ENCODE measurements at regions not wholly inside any gene's neighbourhood (a gene's known extent, or its start where the extent isn't known, plus 50 kb on each side); places are given as distances from the start of the nearest gene placed in this dataset.
A peak's percentile ranks its signal among the peaks of the same experiment; 100 is the strongest.

GRCh38 chr5:68378204-68378820 lies 162.8 kb downstream of the PIK3R1 start:
- POLR2A ChIA-PET = no interaction called here

GRCh38 chr5:68379275-68380036 lies 163.9 kb downstream of the PIK3R1 start:
- no peaks in the 10 kb centered on the region for H3K27me3 ChIP-seq (replicated peaks in 2 of 5; ENCODE audit: control insufficient read depth in 4 of 5, insufficient read depth in 5 of 5, low read length in 4 of 5)
- POLR2A ChIA-PET = no interaction called here

More at GRCh38 chr5:68378204-68378820, 162.8 kb downstream of the PIK3R1 start:
- peak overlapping the region in 1 of 2 experiments; percentile 45 for H3K27ac ChIP-seq (ENCODE audit: insufficient read depth in 1 of 2, low read depth in 1 of 2, low read length in 2 of 2, poor library complexity in 1 of 2, severe bottlenecking in 2 of 2)
- no peak overlapping the region for H3K4me3 ChIP-seq (ENCODE audit: control insufficient read depth in 1 of 7, extremely low read depth in 1 of 7, insufficient read depth in 4 of 7, low read depth in 2 of 7, low read length in 6 of 7)
- no peaks in the 10 kb centered on the region for H3K27me3 ChIP-seq (replicated peaks in 2 of 5; ENCODE audit: control insufficient read depth in 4 of 5, insufficient read depth in 5 of 5, low read length in 4 of 5)
- 30% methylated on average over 3 of the region's 3 CpGs for WGBS (ENCODE audit: insufficient coverage)
- H3K4me1 ChIP-seq (ENCODE audit: control extremely low read depth in 1 of 4, control insufficient read depth in 4 of 4, insufficient read depth in 4 of 4, low read length in 3 of 4) = peaks cover 27 to 52% (median 44%) of the 10 kb centered on the region in 4 experiments
- peak in 2 of 3 donors; percentile 71 to 83 for DNase-seq
- H3K36me3 ChIP-seq (ENCODE audit: control insufficient read depth in 4 of 4, insufficient read depth in 4 of 4, low read length in 3 of 4) = no peaks in the 10 kb centered on the region
- CTCF ChIA-PET = interaction anchor here (0.7 to 1.6 kb wide), 6 partner anchors 16 to 92 kb away, joined by 3 to 4 read pairs (median 3); no protein-coding TSS in a partner anchor
- peaks cover 0 to 3% (median 0%) of the 10 kb centered on the region in 5 experiments for H3K9me3 ChIP-seq (ENCODE audit: control extremely low read depth in 1 of 5, control insufficient read depth in 4 of 5, insufficient read depth in 2 of 5, low read depth in 1 of 5, low read length in 4 of 5)

GRCh38 chr5:68380078-68380477 lies 164.5 kb downstream of the PIK3R1 start:
- CTCF ChIA-PET = interaction anchor here (0.8 to 1.6 kb wide), 2 partner anchors 9 to 29 kb away, joined by 3 read pairs; no protein-coding TSS in a partner anchor
- Histone ChIP-seq H3K27ac (ENCODE audit: insufficient read depth in 1 of 2, low read depth in 1 of 2, low read length in 2 of 2, poor library complexity in 1 of 2, severe bottlenecking in 2 of 2) (no peak overlapping the region), H3K36me3 (ENCODE audit: control insufficient read depth in 4 of 4, insufficient read depth in 4 of 4, low read length in 3 of 4) (no peaks in the 10 kb centered on the region), H3K27me3 (replicated peaks in 2 of 5; ENCODE audit: control insufficient read depth in 4 of 5, insufficient read depth in 5 of 5, low read length in 4 of 5) (no peaks in the 10 kb centered on the region), H3K4me3 (ENCODE audit: control insufficient read depth in 1 of 7, extremely low read depth in 1 of 7, insufficient read depth in 4 of 7, low read depth in 2 of 7, low read length in 6 of 7) (no peak overlapping the region), H3K9me3 (ENCODE audit: control extremely low read depth in 1 of 5, control insufficient read depth in 4 of 5, insufficient read depth in 2 of 5, low read depth in 1 of 5, low read length in 4 of 5) (peaks cover 0 to 6% (median 0%) of the 10 kb centered on the region in 5 experiments), H3K4me1 (ENCODE audit: control extremely low read depth in 1 of 4, control insufficient read depth in 4 of 4, insufficient read depth in 4 of 4, low read length in 3 of 4) (peaks cover 27 to 53% (median 45%) of the 10 kb centered on the region in 4 experiments)
- DNase-seq = no peak
- POLR2A ChIA-PET = no interaction called here
- 0% methylated on average over 1 of the region's 2 CpGs for whole genome bisulfite sequencing (ENCODE audit: insufficient coverage)

More at GRCh38 chr5:68379275-68380036, 163.9 kb downstream of the PIK3R1 start:
- 95% methylated on average over 3 of the region's 3 CpGs for WGBS (ENCODE audit: insufficient coverage)
- H3K36me3 ChIP-seq (ENCODE audit: control insufficient read depth in 4 of 4, insufficient read depth in 4 of 4, low read length in 3 of 4) = no peaks in the 10 kb centered on the region
- CTCF ChIA-PET = interaction anchor here (0.8 to 1.6 kb wide), 2 partner anchors 8 to 30 kb away, joined by 3 read pairs; no protein-coding TSS in a partner anchor
- no peak for DNase-seq
- peaks cover 0 to 6% (median 0%) of the 10 kb centered on the region in 5 experiments for H3K9me3 ChIP-seq (ENCODE audit: control extremely low read depth in 1 of 5, control insufficient read depth in 4 of 5, insufficient read depth in 2 of 5, low read depth in 1 of 5, low read length in 4 of 5)
- no peak overlapping the region for H3K27ac ChIP-seq (ENCODE audit: insufficient read depth in 1 of 2, low read depth in 1 of 2, low read length in 2 of 2, poor library complexity in 1 of 2, severe bottlenecking in 2 of 2)
- no peak overlapping the region for H3K4me3 ChIP-seq (ENCODE audit: control insufficient read depth in 1 of 7, extremely low read depth in 1 of 7, insufficient read depth in 4 of 7, low read depth in 2 of 7, low read length in 6 of 7)
- H3K4me1 ChIP-seq (ENCODE audit: control extremely low read depth in 1 of 4, control insufficient read depth in 4 of 4, insufficient read depth in 4 of 4, low read length in 3 of 4) = peaks cover 27 to 52% (median 44%) of the 10 kb centered on the region in 4 experiments

GRCh38 chr5:68381060-68381459 lies 165.5 kb downstream of the PIK3R1 start:
- CTCF ChIA-PET = interaction anchor here (0.9 kb wide), 1 partner anchor 25 kb away, joined by 3 read pairs; no protein-coding TSS in a partner anchor
- POLR2A ChIA-PET = no interaction called here
- WGBS (ENCODE audit: insufficient coverage) = 29% methylated on average over 1 of the region's 3 CpGs
- no peak overlapping the region for H3K27ac ChIP-seq (ENCODE audit: insufficient read depth in 1 of 2, low read depth in 1 of 2, low read length in 2 of 2, poor library complexity in 1 of 2, severe bottlenecking in 2 of 2)
- peak in 2 of 3 donors; percentile 45 to 65 for DNase-seq
- H3K36me3 ChIP-seq (ENCODE audit: control insufficient read depth in 4 of 4, insufficient read depth in 4 of 4, low read length in 3 of 4) = no peaks in the 10 kb centered on the region
- H3K4me1 ChIP-seq (ENCODE audit: control extremely low read depth in 1 of 4, control insufficient read depth in 4 of 4, insufficient read depth in 4 of 4, low read length in 3 of 4) = peaks cover 27 to 59% (median 47%) of the 10 kb centered on the region in 4 experiments
- no peak overlapping the region for H3K4me3 ChIP-seq (ENCODE audit: control insufficient read depth in 1 of 7, extremely low read depth in 1 of 7, insufficient read depth in 4 of 7, low read depth in 2 of 7, low read length in 6 of 7)
- peaks cover 0 to 6% (median 0%) of the 10 kb centered on the region in 5 experiments for H3K9me3 ChIP-seq (ENCODE audit: control extremely low read depth in 1 of 5, control insufficient read depth in 4 of 5, insufficient read depth in 2 of 5, low read depth in 1 of 5, low read length in 4 of 5)
- no peaks in the 10 kb centered on the region for H3K27me3 ChIP-seq (replicated peaks in 2 of 5; ENCODE audit: control insufficient read depth in 4 of 5, insufficient read depth in 5 of 5, low read length in 4 of 5)

GRCh38 chr5:68381909-68382308 lies 166.4 kb downstream of the PIK3R1 start:
- CTCF ChIA-PET = interaction anchor here (0.9 kb wide), 2 partner anchors 11 to 24 kb away, joined by 3 read pairs; no protein-coding TSS in a partner anchor
- Histone ChIP-seq H3K9me3 (ENCODE audit: control extremely low read depth in 1 of 5, control insufficient read depth in 4 of 5, insufficient read depth in 2 of 5, low read depth in 1 of 5, low read length in 4 of 5) (peaks cover 0 to 6% (median 0%) of the 10 kb centered on the region in 5 experiments), H3K27me3 (replicated peaks in 2 of 5; ENCODE audit: control insufficient read depth in 4 of 5, insufficient read depth in 5 of 5, low read length in 4 of 5) (no peaks in the 10 kb centered on the region), H3K4me3 (ENCODE audit: control insufficient read depth in 1 of 7, extremely low read depth in 1 of 7, insufficient read depth in 4 of 7, low read depth in 2 of 7, low read length in 6 of 7) (peak overlapping the region in 1 of 7 experiments; percentile 0), H3K36me3 (ENCODE audit: control insufficient read depth in 4 of 4, insufficient read depth in 4 of 4, low read length in 3 of 4) (no peaks in the 10 kb centered on the region), H3K27ac (ENCODE audit: insufficient read depth in 1 of 2, low read depth in 1 of 2, low read length in 2 of 2, poor library complexity in 1 of 2, severe bottlenecking in 2 of 2) (peak overlapping the region in 1 of 2 experiments; percentile 21), H3K4me1 (ENCODE audit: control extremely low read depth in 1 of 4, control insufficient read depth in 4 of 4, insufficient read depth in 4 of 4, low read length in 3 of 4) (peaks cover 27 to 58% (median 47%) of the 10 kb centered on the region in 4 experiments)
- DNase-seq = peak in 1 of 3 donors; percentile 48
- WGBS (ENCODE audit: insufficient coverage) = 50% methylated on average over 2 of the region's 3 CpGs
- POLR2A ChIA-PET = no interaction called here

- Histone ChIP-seq H3K27me3 (replicated peaks in 2 of 5; ENCODE audit: control insufficient read depth in 4 of 5, insufficient read depth in 5 of 5, low read length in 4 of 5) (no peaks in the 10 kb centered on the region), H3K27ac (ENCODE audit: insufficient read depth in 1 of 2, low read depth in 1 of 2, low read length in 2 of 2, poor library complexity in 1 of 2, severe bottlenecking in 2 of 2) (no peak overlapping the region), H3K9me3 (ENCODE audit: control extremely low read depth in 1 of 5, control insufficient read depth in 4 of 5, insufficient read depth in 2 of 5, low read depth in 1 of 5, low read length in 4 of 5) (peaks cover 0 to 6% (median 0%) of the 10 kb centered on the region in 5 experiments), H3K36me3 (ENCODE audit: control insufficient read depth in 4 of 4, insufficient read depth in 4 of 4, low read length in 3 of 4) (no peaks in the 10 kb centered on the region), H3K4me3 (ENCODE audit: control insufficient read depth in 1 of 7, extremely low read depth in 1 of 7, insufficient read depth in 4 of 7, low read depth in 2 of 7, low read length in 6 of 7) (no peak overlapping the region), H3K4me1 (ENCODE audit: control extremely low read depth in 1 of 4, control insufficient read depth in 4 of 4, insufficient read depth in 4 of 4, low read length in 3 of 4) (peaks cover 27 to 53% (median 45%) of the 10 kb centered on the region in 4 experiments)
- POLR2A ChIA-PET = interaction anchor here (0.6 kb wide), 1 partner anchor 15 kb away, joined by 3 read pairs; no protein-coding TSS in a partner anchor
- peak in 1 of 3 donors; percentile 53 for DNase-seq
- CTCF ChIA-PET = interaction anchor here (0.9 kb wide), 1 partner anchor 10 kb away, joined by 3 read pairs; no protein-coding TSS in a partner anchor
Measured at GRCh38 chr5:68382640-68383039, 167.1 kb downstream of the PIK3R1 start.

Data from common myeloid progenitor, CD34-positive (primary cell).